Naive thymus-derived CD4-positive, alpha-beta T cell (primary cell): ENCODE measurements at regions not wholly inside any gene's neighbourhood (a gene's known extent, or its start where the extent isn't known, plus 50 kb on each side); places are given as distances from the start of the nearest gene placed in this dataset.

Experiments
- ATAC-seq: fragments of 150-1000 bp; cut with Tn5 transposase; 2 replicates; pipeline ENCODE4 v1.10.0; 2021; ENCODE audit warnings: mild to moderate bottlenecking, moderate library complexity
- CTCF ChIA-PET: fragments of 350-600 bp; sonication (Branson Sonifier 250); formaldehyde crosslinking; loops from one replicate; lab custom pipeline; 2021; ENCODE audit warnings: antibody characterized with exemption; lab: Charles Lee
- POLR2A ChIA-PET: fragments of 350-600 bp; sonication (Branson Sonifier 250); formaldehyde crosslinking; loops from one replicate; lab custom pipeline; 2021; ENCODE audit warnings: antibody characterized with exemption, inconsistent platforms; lab: Charles Lee
- DNase-seq, 9 donors: peaks; one replicate each; pipeline versions ENCODE4 v3.0.0 to v3.0.0-alpha.2; 2020 to 2022; ENCODE audit warnings: mixed read lengths in 1 of 9
- H3K27ac ChIP-seq: one replicate; pipeline ENCODE4 v1.7.0; 2013; ENCODE audit warnings: mild to moderate bottlenecking, low read depth, low read length, moderate library complexity
- H3K27me3 ChIP-seq, 2 donors: one replicate each; pipeline ENCODE4 v1.7.0; 2013; ENCODE audit warnings: low read length in 2 of 2, mild to moderate bottlenecking in 2 of 2, moderate library complexity in 2 of 2; ENCODE audit not compliant: control insufficient read depth in 2 of 2, insufficient read depth in 2 of 2
- H3K36me3 ChIP-seq, 3 experiments: 1 replicate in 2 of 3; 2 replicates in 1 of 3; pipeline ENCODE4 v1.7.0; 2013; ENCODE audit warnings: low read length in 3 of 3, mild to moderate bottlenecking in 3 of 3, moderate library complexity in 1 of 3; ENCODE audit not compliant: insufficient read depth in 3 of 3, control insufficient read depth in 2 of 3
- H3K4me1 ChIP-seq, 2 donors: one replicate each; pipeline ENCODE4 v1.7.0; 2013; ENCODE audit warnings: low read length in 2 of 2, mild to moderate bottlenecking in 2 of 2, moderate library complexity in 1 of 2; ENCODE audit not compliant: control insufficient read depth in 2 of 2, insufficient read depth in 2 of 2
- H3K4me3 ChIP-seq: 2 replicates; pipeline ENCODE4 v1.7.0; 2013; ENCODE audit warnings: mild to moderate bottlenecking, low read length
- H3K9me3 ChIP-seq, 3 experiments: 1 replicate in 2 of 3; 2 replicates in 1 of 3; pipeline ENCODE4 v1.7.0; 2013; ENCODE audit warnings: low read length in 3 of 3; ENCODE audit not compliant: control insufficient read depth in 2 of 3
- H3K27ac Mint-ChIP-seq, 9 donors: one replicate each; pipeline ENCODE4 v1.8.0; 2020 to 2022; ENCODE audit warnings: mixed read lengths in 9 of 9, mild to moderate bottlenecking in 8 of 9, moderate library complexity in 5 of 9, inconsistent platforms in 2 of 9
- H3K27me3 Mint-ChIP-seq, 5 donors: one replicate each; pipeline ENCODE4 v1.8.0; 2021 to 2022; ENCODE audit warnings: mixed read lengths in 5 of 5, mild to moderate bottlenecking in 1 of 5
- H3K36me3 Mint-ChIP-seq, 5 donors: one replicate each; pipeline ENCODE4 v1.8.0; 2020 to 2022; ENCODE audit warnings: mixed read lengths in 5 of 5, mild to moderate bottlenecking in 3 of 5, inconsistent platforms in 1 of 5
- H3K4me1 Mint-ChIP-seq, 7 donors: one replicate each; pipeline ENCODE4 v1.8.0; 2020 to 2022; ENCODE audit warnings: mixed read lengths in 7 of 7, mild to moderate bottlenecking in 3 of 7, inconsistent platforms in 1 of 7
- H3K4me3 Mint-ChIP-seq, 10 donors: one replicate each; pipeline ENCODE4 v1.8.0; 2020 to 2022; ENCODE audit warnings: mild to moderate bottlenecking in 10 of 10, mixed read lengths in 10 of 10, moderate library complexity in 6 of 10, inconsistent platforms in 2 of 10
- H3K9me3 Mint-ChIP-seq, 11 donors: one replicate each; pipeline ENCODE4 v1.8.0; 2020 to 2022; ENCODE audit warnings: mixed read lengths in 11 of 11, mild to moderate bottlenecking in 4 of 11, inconsistent platforms in 1 of 11, moderate library complexity in 1 of 11
- intact Hi-C, 2 donors: fragments of 100-400 bp; cut with micrococcal nuclease; formaldehyde crosslinking; loops; one replicate each; pipeline ENCODE4 v1.15.1; 2023

GRCh38 chrX:138378876-138379275 lies 332.6 kb downstream of the FGF13 start:
- POLR2A ChIA-PET, result no interaction called here
- no peak overlapping the region for H3K4me3 Mint-ChIP-seq

GRCh38 chrX:138408101-138408500 lies 303.4 kb downstream of the FGF13 start:
- Histone ChIP-seq H3K27me3 (no peaks in the 10 kb centered on the region), H3K36me3 (no peaks in the 10 kb centered on the region), H3K4me3 (no peak overlapping the region), H3K27ac (no peak overlapping the region), H3K9me3 (no peaks in the 10 kb centered on the region), H3K4me1 (no peaks in the 10 kb centered on the region)
- CTCF ChIA-PET, result no interaction called here
- H3K36me3 Mint-ChIP-seq, result no peaks in the 10 kb centered on the region
- H3K4me3 Mint-ChIP-seq, result no peak overlapping the region
- DNase-seq, result no peak
- POLR2A ChIA-PET, result no interaction called here
- intact Hi-C loops, result no loop called here
- peaks cover 0 to 2% (median 0%) of the 10 kb centered on the region in 11 donors for H3K9me3 Mint-ChIP-seq
- ATAC-seq, result no peak
- H3K27me3 Mint-ChIP-seq, result no peaks in the 10 kb centered on the region
- H3K4me1 Mint-ChIP-seq, result no peaks in the 10 kb centered on the region
- H3K27ac Mint-ChIP-seq, result no peak overlapping the region

More at GRCh38 chrX:138378876-138379275, 332.6 kb downstream of the FGF13 start:
- Histone ChIP-seq H3K9me3 (peaks cover 0 to 2% (median 0%) of the 10 kb centered on the region in 3 experiments), H3K4me3 (no peak overlapping the region), H3K27ac (no peak overlapping the region), H3K36me3 (no peaks in the 10 kb centered on the region), H3K27me3 (no peaks in the 10 kb centered on the region), H3K4me1 (no peaks in the 10 kb centered on the region)
- ATAC-seq (no peak), DNase-seq (no peak)
- no peaks in the 10 kb centered on the region for H3K27me3 Mint-ChIP-seq
- intact Hi-C loops, result no loop called here
- no peaks in the 10 kb centered on the region for H3K36me3 Mint-ChIP-seq
- no peaks in the 10 kb centered on the region for H3K4me1 Mint-ChIP-seq
- peaks cover 0 to 11% (median 2%) of the 10 kb centered on the region in 11 donors for H3K9me3 Mint-ChIP-seq
- H3K27ac Mint-ChIP-seq, result no peak overlapping the region
- CTCF ChIA-PET, result no interaction called here

GRCh38 chrX:138411048-138411447 lies 300.5 kb downstream of the FGF13 start:
- ATAC-seq (no peak), DNase-seq (no peak)
- no peaks in the 10 kb centered on the region for H3K4me1 ChIP-seq
- H3K4me3 ChIP-seq, result no peak overlapping the region
- Mint-ChIP-seq H3K36me3 (no peaks in the 10 kb centered on the region), H3K27me3 (no peaks in the 10 kb centered on the region), H3K4me1 (no peaks in the 10 kb centered on the region), H3K4me3 (no peak overlapping the region), H3K27ac (no peak overlapping the region), H3K9me3 (peaks cover 0 to 2% (median 0%) of the 10 kb centered on the region in 11 donors)
- no peaks in the 10 kb centered on the region for H3K27me3 ChIP-seq
- no peak overlapping the region for H3K27ac ChIP-seq
- intact Hi-C loops, result no loop called here
- ChIA-PET CTCF (no interaction called here), POLR2A (no interaction called here)
- no peaks in the 10 kb centered on the region for H3K9me3 ChIP-seq
- H3K36me3 ChIP-seq, result no peaks in the 10 kb centered on the region
